ENCODE measurements at regions not wholly inside any gene's neighbourhood (a gene's known extent, or its start where the extent isn't known, plus 50 kb on each side); places are given as distances from the start of the nearest gene placed in this dataset.

- TF ChIP-seq CTCF (IDR thresholded peaks at IDR 0.05; ENCODE audit: insufficient read depth, low read depth, low read length) (no peak), EZH2 (IDR thresholded peaks at IDR 0.05; ENCODE audit: insufficient read depth, low read length) (no peak)
- no peak overlapping the region for H3K9ac ChIP-seq (ENCODE audit: low read length)
- H3K9me3 Mint-ChIP-seq (ENCODE audit: unreplicated experiment): peaks cover 11% of the 10 kb centered on the region
These were observed 1277.0 kb downstream of the TMEM121 start for GRCh38 chr14:106803379-106803778.

DNA sequence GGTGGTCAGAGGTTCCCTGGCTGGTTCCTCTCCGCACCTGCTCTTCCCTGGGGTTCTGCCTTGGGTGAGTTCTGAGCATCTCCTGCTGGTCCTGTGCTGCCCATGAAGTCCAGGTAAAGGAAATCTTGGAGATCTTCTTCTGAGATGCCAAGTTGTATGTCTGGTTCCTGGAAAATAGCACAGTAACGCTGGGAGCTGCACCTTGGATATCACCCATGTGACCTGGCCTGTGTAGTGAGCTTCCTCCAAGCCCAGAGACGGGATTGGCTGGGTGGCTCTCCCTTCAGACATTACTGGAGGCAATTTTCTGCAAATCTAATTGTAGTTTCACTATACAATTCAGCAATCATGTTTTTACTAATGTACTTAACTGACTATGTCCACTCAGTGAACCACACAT, 1281.1 kb downstream of the TMEM121 start:
- H4K20me1 ChIP-seq (ENCODE audit: insufficient read depth, low read length): no peaks in the 10 kb centered on the region
- H3K9me3 ChIP-seq (ENCODE audit: insufficient read depth, low read depth, low read length): peaks cover 6% of the 10 kb centered on the region
- H3K4me3 Mint-ChIP-seq (ENCODE audit: unreplicated experiment): no peak overlapping the region
- H3K9ac ChIP-seq (ENCODE audit: low read length): no peak overlapping the region
- H3K4me2 ChIP-seq (ENCODE audit: low read length): no peak overlapping the region
- H2AFZ ChIP-seq (ENCODE audit: low read depth, low read length): no peak overlapping the region
- H3K27me3 ChIP-seq (ENCODE audit: insufficient read depth, low read length): no peaks in the 10 kb centered on the region
- no peak overlapping the region for H3K27ac ChIP-seq (ENCODE audit: low read depth, low read length)
- no peaks in the 10 kb centered on the region for H3K4me1 ChIP-seq (ENCODE audit: insufficient read depth, low read length)
- H3K4me3 ChIP-seq (ENCODE audit: insufficient read depth, low read depth, low read length): no peak overlapping the region
- no peaks in the 10 kb centered on the region for H3K27me3 Mint-ChIP-seq (ENCODE audit: low read depth, unreplicated experiment)
- H3K9me3 Mint-ChIP-seq (ENCODE audit: unreplicated experiment): peaks cover 14% of the 10 kb centered on the region
- DNase-seq (ENCODE audit: low read depth) (no peak), FAIRE-seq (no peak)
- no peaks in the 10 kb centered on the region for H3K79me2 ChIP-seq (ENCODE audit: insufficient read depth, low read length)
- H3K36me3 ChIP-seq (ENCODE audit: insufficient read depth, low read length): no peaks in the 10 kb centered on the region
- TF ChIP-seq CTCF (IDR thresholded peaks at IDR 0.05; ENCODE audit: insufficient read depth, low read depth, low read length): no peak
- TF ChIP-seq EZH2 (IDR thresholded peaks at IDR 0.05; ENCODE audit: insufficient read depth, low read length): no peak
- no peaks in the 10 kb centered on the region for H3K4me1 Mint-ChIP-seq (ENCODE audit: low read depth, unreplicated experiment)
- H3K27ac Mint-ChIP-seq (ENCODE audit: unreplicated experiment): no peak overlapping the region
- no peaks in the 10 kb centered on the region for H3K36me3 Mint-ChIP-seq (ENCODE audit: low read depth, unreplicated experiment)

More at GRCh38 chr14:106803379-106803778, 1277.0 kb downstream of the TMEM121 start:
- H3K9me3 ChIP-seq (ENCODE audit: insufficient read depth, low read depth, low read length): peaks cover 3% of the 10 kb centered on the region
- FAIRE-seq (no peak), DNase-seq (ENCODE audit: low read depth) (no peak)
- H3K4me2 ChIP-seq (ENCODE audit: low read length): no peak overlapping the region
- no peaks in the 10 kb centered on the region for H3K79me2 ChIP-seq (ENCODE audit: insufficient read depth, low read length)
- no peak overlapping the region for H3K4me3 Mint-ChIP-seq (ENCODE audit: unreplicated experiment)
- no peaks in the 10 kb centered on the region for H3K27me3 ChIP-seq (ENCODE audit: insufficient read depth, low read length)
- H3K27ac ChIP-seq (ENCODE audit: low read depth, low read length): no peak overlapping the region
- no peaks in the 10 kb centered on the region for H3K36me3 ChIP-seq (ENCODE audit: insufficient read depth, low read length)
- no peaks in the 10 kb centered on the region for H4K20me1 ChIP-seq (ENCODE audit: insufficient read depth, low read length)
- no peak overlapping the region for H3K4me3 ChIP-seq (ENCODE audit: insufficient read depth, low read depth, low read length)
- H3K27ac Mint-ChIP-seq (ENCODE audit: unreplicated experiment): no peak overlapping the region
- no peaks in the 10 kb centered on the region for H3K36me3 Mint-ChIP-seq (ENCODE audit: low read depth, unreplicated experiment)
- H2AFZ ChIP-seq (ENCODE audit: low read depth, low read length): no peak overlapping the region
- H3K4me1 ChIP-seq (ENCODE audit: insufficient read depth, low read length): no peaks in the 10 kb centered on the region
- no peaks in the 10 kb centered on the region for H3K27me3 Mint-ChIP-seq (ENCODE audit: low read depth, unreplicated experiment)
- H3K4me1 Mint-ChIP-seq (ENCODE audit: low read depth, unreplicated experiment): no peaks in the 10 kb centered on the region

DNA sequence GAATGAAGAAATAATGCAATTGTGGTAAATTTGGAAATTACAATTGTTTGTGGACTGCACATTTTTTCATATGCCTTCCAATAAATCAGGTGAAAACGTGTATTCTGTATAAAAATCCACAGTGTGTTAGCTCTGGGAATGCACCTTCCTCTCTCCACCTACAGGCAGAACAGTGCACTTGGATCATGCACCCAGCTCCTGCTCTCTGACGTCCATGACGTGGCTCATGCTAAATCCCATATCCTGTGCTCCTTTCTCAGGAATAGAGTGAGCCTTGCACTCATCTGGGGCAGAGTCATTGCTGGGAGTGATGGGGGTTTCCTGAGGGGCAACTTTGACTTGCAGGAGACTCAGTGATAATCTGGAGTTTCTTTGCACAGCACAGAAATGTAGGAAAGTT, 1282.1 kb downstream of the TMEM121 start:
- no peaks in the 10 kb centered on the region for H3K36me3 Mint-ChIP-seq (ENCODE audit: low read depth, unreplicated experiment)
- Histone ChIP-seq H2AFZ (ENCODE audit: low read depth, low read length) (no peak overlapping the region), H3K79me2 (ENCODE audit: insufficient read depth, low read length) (no peaks in the 10 kb centered on the region), H3K27me3 (ENCODE audit: insufficient read depth, low read length) (no peaks in the 10 kb centered on the region), H3K27ac (ENCODE audit: low read depth, low read length) (no peak overlapping the region), H4K20me1 (ENCODE audit: insufficient read depth, low read length) (no peaks in the 10 kb centered on the region), H3K9ac (ENCODE audit: low read length) (no peak overlapping the region), H3K4me3 (ENCODE audit: insufficient read depth, low read depth, low read length) (no peak overlapping the region), H3K4me2 (ENCODE audit: low read length) (no peak overlapping the region), H3K9me3 (ENCODE audit: insufficient read depth, low read depth, low read length) (peaks cover 6% of the 10 kb centered on the region), H3K4me1 (ENCODE audit: insufficient read depth, low read length) (no peaks in the 10 kb centered on the region), H3K36me3 (ENCODE audit: insufficient read depth, low read length) (no peaks in the 10 kb centered on the region)
- H3K9me3 Mint-ChIP-seq (ENCODE audit: unreplicated experiment): peaks cover 11% of the 10 kb centered on the region
- DNase-seq (ENCODE audit: low read depth): no peak
- no peaks in the 10 kb centered on the region for H3K4me1 Mint-ChIP-seq (ENCODE audit: low read depth, unreplicated experiment)
- no peak overlapping the region for H3K27ac Mint-ChIP-seq (ENCODE audit: unreplicated experiment)
- H3K4me3 Mint-ChIP-seq (ENCODE audit: unreplicated experiment): no peak overlapping the region
- H3K27me3 Mint-ChIP-seq (ENCODE audit: low read depth, unreplicated experiment): no peaks in the 10 kb centered on the region
- FAIRE-seq: no peak
- TF ChIP-seq CTCF (IDR thresholded peaks at IDR 0.05; ENCODE audit: insufficient read depth, low read depth, low read length) (no peak), EZH2 (IDR thresholded peaks at IDR 0.05; ENCODE audit: insufficient read depth, low read length) (no peak)
